ENCODE measurements at regions not wholly inside any gene's neighbourhood (a gene's known extent, or its start where the extent isn't known, plus 50 kb on each side); places are given as distances from the start of the nearest gene placed in this dataset.
"Not testable (repeated sequence)": the region's sequence is repeated elsewhere in the genome, so short reads cannot be mapped to it uniquely, and the experiment has no call there.

GRCh38 chr5:174943002-174943401, 218.6 kb downstream of the MSX2 start:
- TF ChIP-seq EZH2 (IDR thresholded peaks at IDR 0.05; ENCODE audit: insufficient read depth, poor library complexity, severe bottlenecking); EZH2phosphoT487 (IDR thresholded peaks at IDR 0.05; ENCODE audit: insufficient read depth, low read depth): not testable (repeated sequence)
